AG10803 (cell line): ENCODE measurements at regions not wholly inside any gene's neighbourhood (a gene's known extent, or its start where the extent isn't known, plus 50 kb on each side); places are given as distances from the start of the nearest gene placed in this dataset.

ENCODE experiments used
- DNase-seq: peaks from one replicate; pipeline ENCODE4 v3.0.0; 2010; ENCODE audit warnings: low read depth
- H3K4me3 ChIP-seq: 2 replicates; pipeline ENCODE4 v1.5.1; 2011; ENCODE audit warnings: mild to moderate bottlenecking, low read length, control low read depth
- CTCF ChIP-seq: conservative IDR thresholded peaks from 2 replicates; pipeline ENCODE4 v1.5.1; 2011; ENCODE audit warnings: mild to moderate bottlenecking, low read length, control low read depth, inconsistent platforms

- no peak for TF ChIP-seq CTCF
- H3K4me3 ChIP-seq, result no peak overlapping the region
- DNase-seq, result no peak
These were observed 56.9 kb downstream of the RDH14 start for GRCh38 chr2:18503376-18504228.

GRCh38 chr2:18502142-18502541, 58.3 kb downstream of the RDH14 start:
- no peak overlapping the region for H3K4me3 ChIP-seq
- no peak for DNase-seq
- no peak for TF ChIP-seq CTCF

GRCh38 chr2:18501729-18502128, 58.7 kb downstream of the RDH14 start:
- no peak for DNase-seq
- TF ChIP-seq CTCF, result no peak
- H3K4me3 ChIP-seq, result no peak overlapping the region

GRCh38 chr2:18501156-18501555, 59.3 kb downstream of the RDH14 start:
- no peak overlapping the region for H3K4me3 ChIP-seq
- no peak for TF ChIP-seq CTCF
- DNase-seq, result no peak

- peak; percentile 70 for DNase-seq
- no peak for TF ChIP-seq CTCF
- H3K4me3 ChIP-seq, result no peak overlapping the region
These were observed 60.1 kb downstream of the RDH14 start for GRCh38 chr2:18500333-18500732.

GRCh38 chr2:18498531-18498930, 61.9 kb downstream of the RDH14 start:
- no peak for DNase-seq
- no peak for TF ChIP-seq CTCF
- no peak overlapping the region for H3K4me3 ChIP-seq

GRCh38 chr2:18496516-18496915, 63.9 kb downstream of the RDH14 start:
- no peak overlapping the region for H3K4me3 ChIP-seq
- no peak for DNase-seq
- TF ChIP-seq CTCF, result no peak
